Ramos (cell line): ENCODE measurements at regions not wholly inside any gene's neighbourhood (a gene's known extent, or its start where the extent isn't known, plus 50 kb on each side); places are given as distances from the start of the nearest gene placed in this dataset.

Source experiments
- in situ Hi-C: fragments of 300-500 bp; cut with MboI; formaldehyde crosslinking; loops from one replicate; pipeline ENCODE4 v1.14.3; 2022; ENCODE audit warnings: low sequenced_read_pairs; ENCODE audit not compliant: unreplicated experiment

GRCh38 chr15:94177112-94177511, 54.2 kb upstream of the MCTP2 start:
- in situ Hi-C loops = no loop called here

GRCh38 chr15:94175420-94175819, 55.9 kb upstream of the MCTP2 start:
- in situ Hi-C loops = no loop called here

GRCh38 chr15:94174399-94174802, 57.0 kb upstream of the MCTP2 start:
- in situ Hi-C loops = no loop called here

- in situ Hi-C loops = loop anchor here (5.0 kb wide), 1 partner anchor 154 kb away; no protein-coding TSS in a partner anchor
Measured at GRCh38 chr15:94168250-94168649, 63.1 kb upstream of the MCTP2 start.

GRCh38 chr15:94164971-94165370, 66.4 kb upstream of the MCTP2 start:
- in situ Hi-C loops = loop anchor here (5.0 kb wide), 1 partner anchor 157 kb away; no protein-coding TSS in a partner anchor

- in situ Hi-C loops = no loop called here
Measured at GRCh38 chr15:94164202-94164807, 67.1 kb upstream of the MCTP2 start.

GRCh38 chr15:94162939-94163338, 68.4 kb upstream of the MCTP2 start:
- in situ Hi-C loops = no loop called here

- in situ Hi-C loops = no loop called here
Measured at GRCh38 chr15:94154255-94154654, 77.1 kb upstream of the MCTP2 start.

GRCh38 chr15:94145046-94145445, 86.3 kb upstream of the MCTP2 start:
- in situ Hi-C loops = loop anchor here (25.0 kb wide), 1 partner anchor 417 kb away; no protein-coding TSS in a partner anchor

GRCh38 chr15:94141802-94142201, 89.6 kb upstream of the MCTP2 start:
- in situ Hi-C loops = loop anchor here (25.0 kb wide), 1 partner anchor 420 kb away; no protein-coding TSS in a partner anchor

- in situ Hi-C loops = loop anchor here (10.0 to 25.0 kb wide), 2 partner anchors 59 to 427 kb away; no protein-coding TSS in a partner anchor
Measured at GRCh38 chr15:94135486-94136147, 95.7 kb upstream of the MCTP2 start.

- in situ Hi-C loops = loop anchor here (10.0 to 25.0 kb wide), 2 partner anchors 63 to 430 kb away; no protein-coding TSS in a partner anchor
Measured at GRCh38 chr15:94131875-94132274, 99.5 kb upstream of the MCTP2 start.

GRCh38 chr15:94130504-94130903, 100.9 kb upstream of the MCTP2 start:
- in situ Hi-C loops = loop anchor here (10.0 to 25.0 kb wide), 2 partner anchors 64 to 432 kb away; no protein-coding TSS in a partner anchor

GRCh38 chr15:94127006-94127405, 104.4 kb upstream of the MCTP2 start:
- in situ Hi-C loops = loop anchor here (25.0 kb wide), 1 partner anchor 435 kb away; no protein-coding TSS in a partner anchor

GRCh38 chr15:94125698-94126097, 105.7 kb upstream of the MCTP2 start:
- in situ Hi-C loops = loop anchor here (25.0 kb wide), 1 partner anchor 437 kb away; no protein-coding TSS in a partner anchor

GRCh38 chr15:94125156-94125555, 106.2 kb upstream of the MCTP2 start:
- in situ Hi-C loops = loop anchor here (25.0 kb wide), 1 partner anchor 437 kb away; no protein-coding TSS in a partner anchor

- in situ Hi-C loops = loop anchor here (25.0 kb wide), 2 partner anchors 1035 to 1335 kb away; partner anchors contain the start of gene RGMA
Measured at GRCh38 chr15:94122516-94122915, 108.8 kb upstream of the MCTP2 start.

- in situ Hi-C loops = loop anchor here (25.0 kb wide), 2 partner anchors 1033 to 1333 kb away; partner anchors contain the start of gene RGMA
Measured at GRCh38 chr15:94119923-94120775, 111.2 kb upstream of the MCTP2 start.

GRCh38 chr15:94119298-94119811, 112.0 kb upstream of the MCTP2 start:
- in situ Hi-C loops = loop anchor here (25.0 kb wide), 2 partner anchors 1032 to 1332 kb away; partner anchors contain the start of gene RGMA
